ENCODE measurements at regions not wholly inside any gene's neighbourhood (a gene's known extent, or its start where the extent isn't known, plus 50 kb on each side); places are given as distances from the start of the nearest gene placed in this dataset.

DNA sequence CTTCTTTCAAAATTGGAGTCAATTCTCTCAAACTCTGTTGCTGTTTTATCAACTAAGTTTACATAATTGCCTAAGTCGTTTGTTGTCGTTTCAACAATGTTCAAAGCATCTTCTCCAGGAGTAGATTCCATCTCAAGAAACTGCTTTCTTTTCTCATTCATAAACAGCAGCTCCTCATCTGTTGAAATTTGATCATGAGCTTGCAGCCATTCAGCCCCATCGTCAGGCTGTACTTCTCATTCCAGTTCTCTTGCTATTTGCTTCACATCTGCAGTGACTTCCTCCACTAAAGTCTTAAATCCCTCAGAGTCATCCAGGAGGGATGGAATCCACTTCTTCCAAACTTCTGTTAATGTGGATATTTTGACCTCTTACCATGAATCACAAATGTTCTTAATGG, 230.6 kb downstream of the IRF8 start:
- Histone ChIP-seq H3K27me3 (ENCODE audit: control insufficient read depth in 1 of 2, insufficient read depth in 2 of 2, low read length in 1 of 2) (no peaks in the 10 kb centered on the region), H3K27ac (ENCODE audit: low read depth in 1 of 2, low read length in 2 of 2) (no peak overlapping the region), H3K4me1 (ENCODE audit: control insufficient read depth in 1 of 2, insufficient read depth in 2 of 2, low read length in 2 of 2) (no peaks in the 10 kb centered on the region), H3K9me3 (ENCODE audit: control insufficient read depth, low read length) (no peaks in the 10 kb centered on the region), H3K4me3 (ENCODE audit: low read length in 2 of 2) (no peak overlapping the region), H3K36me3 (ENCODE audit: control insufficient read depth in 1 of 2, insufficient read depth in 2 of 2, low read length in 1 of 2) (no peaks in the 10 kb centered on the region)
- intact Hi-C loops (cut with DNase I): no loop called here
- no peak for DNase-seq
- no peak for ATAC-seq (ENCODE audit: low FRiP score)
- 21 to 32% methylated on average over 3 of the region's 3 CpGs for WGBS, 2 donors

DNA sequence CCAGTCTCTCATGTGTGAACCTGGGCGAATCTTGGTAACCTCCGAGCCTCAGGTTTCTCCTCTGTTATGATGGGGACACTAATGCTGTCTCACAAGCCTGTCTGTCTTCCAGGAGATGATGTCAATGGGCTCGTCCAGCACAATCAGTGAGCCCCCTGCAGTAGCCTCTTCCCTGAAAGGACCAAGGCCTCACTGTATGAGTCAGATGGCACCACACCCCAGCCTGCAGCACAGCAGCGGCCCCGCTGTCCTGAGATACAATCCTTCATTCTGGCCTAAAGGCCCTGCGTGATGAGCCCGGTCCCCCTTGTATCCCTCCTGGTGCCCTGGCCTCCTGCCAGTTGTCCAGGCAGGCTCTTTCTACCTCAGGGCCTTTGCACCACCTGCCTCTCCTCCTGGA, 234.4 kb downstream of the IRF8 start:
- 92% methylated on average over 7 of the region's 7 CpGs for WGBS, 2 donors
- H3K4me3 ChIP-seq (ENCODE audit: low read length in 2 of 2): no peak overlapping the region
- H3K9me3 ChIP-seq (ENCODE audit: control insufficient read depth, low read length): peaks cover 4% of the 10 kb centered on the region
- ATAC-seq (ENCODE audit: low FRiP score) (no peak), DNase-seq (no peak)
- H3K27me3 ChIP-seq (ENCODE audit: control insufficient read depth in 1 of 2, insufficient read depth in 2 of 2, low read length in 1 of 2): no peaks in the 10 kb centered on the region
- no peaks in the 10 kb centered on the region for H3K4me1 ChIP-seq (ENCODE audit: control insufficient read depth in 1 of 2, insufficient read depth in 2 of 2, low read length in 2 of 2)
- H3K27ac ChIP-seq (ENCODE audit: low read depth in 1 of 2, low read length in 2 of 2): no peak overlapping the region
- intact Hi-C loops (cut with DNase I): no loop called here
- no peaks in the 10 kb centered on the region for H3K36me3 ChIP-seq (ENCODE audit: control insufficient read depth in 1 of 2, insufficient read depth in 2 of 2, low read length in 1 of 2)

DNA sequence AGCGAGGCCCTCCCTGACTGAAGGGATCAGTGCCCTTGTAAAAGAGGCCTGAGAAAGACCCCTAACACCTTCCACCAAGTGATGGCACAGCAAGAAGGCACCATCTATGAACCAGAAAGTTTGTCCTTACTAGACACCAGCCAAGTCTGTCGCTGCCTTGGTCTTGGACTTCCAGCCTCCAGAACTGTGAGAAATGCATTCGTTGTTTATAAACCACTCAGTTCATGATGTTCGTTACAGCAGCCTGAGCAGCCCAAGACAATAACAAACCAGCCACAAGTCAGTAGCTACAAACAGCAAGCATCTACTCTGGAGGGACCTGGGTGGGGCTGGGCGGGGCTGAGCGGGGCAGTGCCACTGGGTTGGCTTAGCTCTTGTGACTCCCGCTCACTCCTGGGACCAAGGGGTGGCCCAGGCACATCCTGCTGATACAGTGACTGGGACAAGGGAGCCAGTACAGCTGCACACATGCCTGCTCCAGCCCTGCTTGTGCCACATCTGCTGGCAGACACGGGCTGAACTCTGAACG, 234.9 kb downstream of the IRF8 start:
- Histone ChIP-seq H3K27me3 (ENCODE audit: control insufficient read depth in 1 of 2, insufficient read depth in 2 of 2, low read length in 1 of 2) (no peaks in the 10 kb centered on the region), H3K27ac (ENCODE audit: low read depth in 1 of 2, low read length in 2 of 2) (no peak overlapping the region), H3K36me3 (ENCODE audit: control insufficient read depth in 1 of 2, insufficient read depth in 2 of 2, low read length in 1 of 2) (no peaks in the 10 kb centered on the region), H3K4me1 (ENCODE audit: control insufficient read depth in 1 of 2, insufficient read depth in 2 of 2, low read length in 2 of 2) (no peaks in the 10 kb centered on the region), H3K4me3 (ENCODE audit: low read length in 2 of 2) (no peak overlapping the region), H3K9me3 (ENCODE audit: control insufficient read depth, low read length) (peaks cover 4% of the 10 kb centered on the region)
- ATAC-seq (ENCODE audit: low FRiP score) (no peak), DNase-seq (no peak)
- intact Hi-C loops (cut with DNase I): no loop called here
- 88 to 90% methylated on average over 9 of the region's 9 CpGs for WGBS, 2 donors

DNA sequence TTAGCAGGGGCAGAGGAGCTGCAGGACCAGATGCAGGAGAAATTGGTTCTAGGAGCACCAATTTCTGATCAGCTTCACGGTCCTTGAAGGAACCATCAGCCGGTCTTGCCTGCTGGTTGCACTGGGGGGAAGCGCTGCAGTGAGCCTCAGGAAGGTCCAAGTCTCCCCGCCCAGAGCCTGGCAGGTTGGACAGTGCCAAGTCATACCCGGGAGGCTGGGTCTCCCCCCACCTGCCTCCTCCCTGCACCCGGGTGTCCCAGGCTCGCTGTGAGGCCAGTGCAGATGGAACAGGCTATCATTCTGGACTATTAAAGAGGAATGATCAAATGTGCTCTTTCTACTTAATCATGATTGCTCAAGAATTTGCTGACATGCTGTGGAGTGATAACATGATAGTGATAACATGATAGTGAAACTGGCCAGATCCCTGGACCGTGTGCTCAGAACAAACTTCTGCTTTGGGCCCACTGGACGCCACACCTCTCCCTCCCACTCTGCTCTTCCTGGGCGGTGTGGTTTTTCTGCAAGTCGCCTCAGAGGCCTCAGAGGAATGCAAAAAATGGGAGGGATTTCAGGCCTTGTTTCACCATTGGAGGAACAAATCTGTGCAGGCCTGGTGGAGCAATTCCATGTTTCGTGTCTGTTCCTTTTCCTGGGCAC, 236.0 kb downstream of the IRF8 start:
- Histone ChIP-seq H3K4me1 (ENCODE audit: control insufficient read depth in 1 of 2, insufficient read depth in 2 of 2, low read length in 2 of 2) (no peaks in the 10 kb centered on the region), H3K27ac (ENCODE audit: low read depth in 1 of 2, low read length in 2 of 2) (no peak overlapping the region), H3K36me3 (ENCODE audit: control insufficient read depth in 1 of 2, insufficient read depth in 2 of 2, low read length in 1 of 2) (no peaks in the 10 kb centered on the region), H3K27me3 (ENCODE audit: control insufficient read depth in 1 of 2, insufficient read depth in 2 of 2, low read length in 1 of 2) (no peaks in the 10 kb centered on the region), H3K9me3 (ENCODE audit: control insufficient read depth, low read length) (peaks cover 4% of the 10 kb centered on the region), H3K4me3 (ENCODE audit: low read length in 2 of 2) (no peak overlapping the region)
- 62 to 66% methylated on average over 12 of the region's 12 CpGs for WGBS, 2 donors
- intact Hi-C loops (cut with DNase I): no loop called here
- DNase-seq: no peak
- no peak for ATAC-seq (ENCODE audit: low FRiP score)

DNA sequence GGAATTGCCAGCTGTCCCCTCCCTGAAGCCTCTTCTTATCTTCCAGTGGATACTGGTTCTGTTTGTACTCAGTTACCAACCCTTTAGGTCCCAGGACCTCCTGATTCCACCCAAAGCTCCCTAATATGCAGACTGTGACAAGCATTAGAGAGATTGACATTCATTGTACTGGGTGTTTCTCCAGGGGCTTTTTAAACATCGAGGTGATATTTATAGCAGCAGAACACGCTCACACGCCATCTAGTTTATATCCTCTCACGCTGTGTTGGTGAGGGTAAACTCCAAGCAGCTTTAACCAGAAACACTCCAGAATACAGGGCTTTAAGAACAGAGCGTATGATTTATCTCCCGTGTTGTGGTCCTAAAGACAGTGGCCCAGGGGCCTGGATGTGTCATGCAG, 238.4 kb downstream of the IRF8 start:
- 37 to 38% methylated on average over 6 of the region's 6 CpGs for WGBS, 2 donors
- intact Hi-C loops (cut with DNase I): no loop called here

DNA sequence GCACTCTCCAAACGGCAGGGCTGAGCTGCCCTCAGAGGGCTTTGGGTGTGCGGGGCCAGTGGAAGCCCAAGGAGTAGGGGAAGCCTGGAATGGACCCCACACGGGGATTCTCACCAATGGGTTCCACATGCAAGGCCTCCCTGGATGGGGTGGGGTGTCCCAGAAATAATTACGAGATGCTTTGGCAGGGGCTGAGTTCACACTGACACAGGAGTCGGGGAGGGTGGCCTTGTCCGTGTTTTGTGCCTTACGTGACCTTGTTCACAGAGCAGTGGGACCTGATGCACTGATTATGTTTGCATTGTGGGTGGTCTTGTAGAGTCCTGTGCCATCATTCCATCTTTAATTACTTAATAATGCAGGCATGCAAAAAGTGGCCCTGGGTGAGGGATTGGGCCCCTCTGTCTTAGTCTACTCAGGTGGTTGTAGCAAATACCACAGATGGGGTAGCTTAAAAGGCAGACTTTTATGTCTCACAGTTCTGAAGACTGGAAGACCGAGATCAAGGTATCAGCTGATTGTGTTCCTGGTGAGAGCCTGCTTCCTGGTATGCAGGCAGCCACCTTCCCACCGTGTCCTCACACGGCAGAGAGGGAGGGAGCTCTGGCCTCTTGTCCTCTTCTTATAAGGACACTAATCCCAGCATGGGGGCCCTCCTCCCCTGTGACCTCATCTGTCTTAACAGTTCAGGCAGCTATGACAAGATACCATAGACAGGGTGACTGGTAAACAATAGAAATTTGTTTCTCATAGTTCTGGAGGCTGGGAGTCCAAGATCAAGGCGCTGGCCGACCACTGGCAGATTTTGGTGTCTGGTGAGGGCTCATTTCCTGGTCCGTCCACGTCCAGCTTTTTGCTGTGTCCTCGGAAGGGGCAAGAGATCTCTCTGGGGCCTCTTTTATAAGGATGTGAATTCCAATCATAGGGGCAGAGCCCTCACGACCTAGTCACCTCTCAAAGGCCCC, 239.4 kb downstream of the IRF8 start:
- 65 to 67% methylated on average over 16 of the region's 16 CpGs for WGBS, 2 donors
- Histone ChIP-seq H3K27ac (ENCODE audit: low read depth in 1 of 2, low read length in 2 of 2) (no peak overlapping the region), H3K36me3 (ENCODE audit: control insufficient read depth in 1 of 2, insufficient read depth in 2 of 2, low read length in 1 of 2) (no peaks in the 10 kb centered on the region), H3K27me3 (ENCODE audit: control insufficient read depth in 1 of 2, insufficient read depth in 2 of 2, low read length in 1 of 2) (no peaks in the 10 kb centered on the region), H3K9me3 (ENCODE audit: control insufficient read depth, low read length) (peaks cover 4% of the 10 kb centered on the region), H3K4me3 (ENCODE audit: low read length in 2 of 2) (no peak overlapping the region), H3K4me1 (ENCODE audit: control insufficient read depth in 1 of 2, insufficient read depth in 2 of 2, low read length in 2 of 2) (no peaks in the 10 kb centered on the region)
- intact Hi-C loops (cut with DNase I): no loop called here
- ATAC-seq (ENCODE audit: low FRiP score) (no peak), DNase-seq (no peak)

More for the DNA sequence above, 238.4 kb downstream of the IRF8 start:
- H3K4me1 ChIP-seq (ENCODE audit: control insufficient read depth in 1 of 2, insufficient read depth in 2 of 2, low read length in 2 of 2): no peaks in the 10 kb centered on the region
- no peak overlapping the region for H3K4me3 ChIP-seq (ENCODE audit: low read length in 2 of 2)
- peaks cover 4% of the 10 kb centered on the region for H3K9me3 ChIP-seq (ENCODE audit: control insufficient read depth, low read length)
- no peak overlapping the region for H3K27ac ChIP-seq (ENCODE audit: low read depth in 1 of 2, low read length in 2 of 2)
- ATAC-seq (ENCODE audit: low FRiP score): no peak
- H3K36me3 ChIP-seq (ENCODE audit: control insufficient read depth in 1 of 2, insufficient read depth in 2 of 2, low read length in 1 of 2): no peaks in the 10 kb centered on the region
- DNase-seq: no peak
- H3K27me3 ChIP-seq (ENCODE audit: control insufficient read depth in 1 of 2, insufficient read depth in 2 of 2, low read length in 1 of 2): no peaks in the 10 kb centered on the region

DNA sequence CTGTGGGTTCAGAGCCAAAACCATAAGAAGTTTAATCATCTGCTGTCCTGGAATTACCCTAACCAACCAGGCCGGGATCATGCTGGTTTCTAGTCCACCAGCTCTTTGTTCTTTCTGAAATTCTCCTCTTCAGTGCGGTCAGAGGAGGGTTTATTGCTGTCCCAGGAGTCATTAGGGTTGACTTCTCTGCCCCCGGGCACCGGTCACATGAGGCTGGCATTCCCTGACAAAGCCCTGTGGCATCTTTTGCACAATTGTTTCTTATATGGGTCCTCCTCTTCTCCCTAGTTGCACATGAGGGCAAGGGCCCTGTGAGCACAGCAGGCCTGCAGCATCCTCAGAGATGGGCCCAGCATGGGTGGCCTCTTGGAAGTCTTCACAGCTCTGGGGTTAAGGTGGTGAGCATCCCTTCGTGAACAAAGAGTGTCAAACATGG, 243.9 kb downstream of the IRF8 start:
- intact Hi-C loops (cut with DNase I): no loop called here
- WGBS, 2 donors: 78 to 81% methylated on average over 5 of the region's 5 CpGs
- DNase-seq (no peak), ATAC-seq (ENCODE audit: low FRiP score) (no peak)
- Histone ChIP-seq H3K36me3 (ENCODE audit: control insufficient read depth in 1 of 2, insufficient read depth in 2 of 2, low read length in 1 of 2) (no peaks in the 10 kb centered on the region), H3K4me3 (ENCODE audit: low read length in 2 of 2) (no peak overlapping the region), H3K27ac (ENCODE audit: low read depth in 1 of 2, low read length in 2 of 2) (no peak overlapping the region), H3K9me3 (ENCODE audit: control insufficient read depth, low read length) (no peaks in the 10 kb centered on the region), H3K4me1 (ENCODE audit: control insufficient read depth in 1 of 2, insufficient read depth in 2 of 2, low read length in 2 of 2) (no peaks in the 10 kb centered on the region), H3K27me3 (ENCODE audit: control insufficient read depth in 1 of 2, insufficient read depth in 2 of 2, low read length in 1 of 2) (no peaks in the 10 kb centered on the region)

DNA sequence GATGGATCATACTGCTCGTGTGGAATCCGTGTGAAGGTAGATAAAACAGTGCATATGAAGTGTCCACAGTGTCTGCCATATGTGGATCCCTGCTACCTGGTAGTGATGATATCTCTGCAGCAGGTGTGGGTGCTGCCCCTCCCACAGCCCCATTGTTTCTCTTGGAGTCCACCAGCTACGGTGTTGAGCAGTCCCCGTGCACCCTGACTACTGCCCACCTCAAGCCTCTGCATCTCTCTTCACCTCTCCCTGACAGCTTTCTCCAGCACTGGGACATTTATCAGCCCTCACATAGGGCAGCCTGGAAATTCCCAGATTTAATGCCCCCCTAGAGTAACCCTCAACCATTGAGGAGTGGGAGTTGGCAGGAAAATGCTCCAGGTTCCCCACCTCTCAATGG, 244.7 kb downstream of the IRF8 start:
- DNase-seq: no peak
- Histone ChIP-seq H3K4me3 (ENCODE audit: low read length in 2 of 2) (no peak overlapping the region), H3K27ac (ENCODE audit: low read depth in 1 of 2, low read length in 2 of 2) (no peak overlapping the region), H3K4me1 (ENCODE audit: control insufficient read depth in 1 of 2, insufficient read depth in 2 of 2, low read length in 2 of 2) (no peaks in the 10 kb centered on the region), H3K9me3 (ENCODE audit: control insufficient read depth, low read length) (no peaks in the 10 kb centered on the region), H3K27me3 (ENCODE audit: control insufficient read depth in 1 of 2, insufficient read depth in 2 of 2, low read length in 1 of 2) (no peaks in the 10 kb centered on the region), H3K36me3 (ENCODE audit: control insufficient read depth in 1 of 2, insufficient read depth in 2 of 2, low read length in 1 of 2) (no peaks in the 10 kb centered on the region)
- intact Hi-C loops (cut with DNase I): no loop called here
- no peak for ATAC-seq (ENCODE audit: low FRiP score)
- 81 to 83% methylated on average over 4 of the region's 4 CpGs for WGBS, 2 donors
